ENCODE measurements at regions not wholly inside any gene's neighbourhood (a gene's known extent, or its start where the extent isn't known, plus 50 kb on each side); places are given as distances from the start of the nearest gene placed in this dataset.

DNA sequence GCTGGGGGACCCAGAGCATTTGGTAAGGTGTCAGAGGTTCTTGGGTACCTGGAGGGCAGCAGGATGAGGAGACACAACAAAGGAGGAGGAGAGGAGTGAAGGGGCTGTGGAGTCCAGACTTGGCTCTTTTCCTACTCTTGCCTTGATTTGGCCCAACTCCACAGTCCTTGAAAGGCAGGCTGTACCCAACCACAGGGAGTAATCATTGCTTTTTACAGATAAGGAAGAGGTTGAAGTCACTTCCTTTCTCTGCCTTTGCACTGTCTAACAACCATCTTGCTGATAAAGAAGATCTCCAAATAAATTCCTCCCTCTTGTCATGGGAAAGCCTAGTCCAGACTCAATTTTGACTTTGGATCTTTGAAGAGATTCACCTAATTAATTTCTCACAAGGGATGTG lies 226.8 kb upstream of the HMGA2 start:
- H3K4me3 Mint-ChIP-seq = no peak overlapping the region
- H3K36me3 Mint-ChIP-seq (ENCODE audit: low read depth) = no peaks in the 10 kb centered on the region
- TF ChIP-seq CTCF (conservative IDR thresholded peaks at IDR 0.05) = no peak
- H3K27me3 Mint-ChIP-seq (ENCODE audit: low read depth) = peaks cover 3% of the 10 kb centered on the region
- H3K27ac Mint-ChIP-seq (ENCODE audit: unreplicated experiment) = no peak overlapping the region
- H3K9me3 Mint-ChIP-seq = no peaks in the 10 kb centered on the region
- no peak for DNase-seq (ENCODE audit: low read depth, low spot score)
- peaks cover 19% of the 10 kb centered on the region for H3K4me1 Mint-ChIP-seq

- Mint-ChIP-seq H3K27me3 (ENCODE audit: low read depth) (peaks cover 3% of the 10 kb centered on the region), H3K4me3 (no peak overlapping the region), H3K4me1 (peaks cover 24% of the 10 kb centered on the region), H3K9me3 (no peaks in the 10 kb centered on the region), H3K27ac (ENCODE audit: unreplicated experiment) (no peak overlapping the region), H3K36me3 (ENCODE audit: low read depth) (no peaks in the 10 kb centered on the region)
- no peak for DNase-seq (ENCODE audit: low read depth, low spot score)
- TF ChIP-seq CTCF (conservative IDR thresholded peaks at IDR 0.05) = no peak
Measured at GRCh38 chr12:65598688-65599087, 225.6 kb upstream of the HMGA2 start.

DNA sequence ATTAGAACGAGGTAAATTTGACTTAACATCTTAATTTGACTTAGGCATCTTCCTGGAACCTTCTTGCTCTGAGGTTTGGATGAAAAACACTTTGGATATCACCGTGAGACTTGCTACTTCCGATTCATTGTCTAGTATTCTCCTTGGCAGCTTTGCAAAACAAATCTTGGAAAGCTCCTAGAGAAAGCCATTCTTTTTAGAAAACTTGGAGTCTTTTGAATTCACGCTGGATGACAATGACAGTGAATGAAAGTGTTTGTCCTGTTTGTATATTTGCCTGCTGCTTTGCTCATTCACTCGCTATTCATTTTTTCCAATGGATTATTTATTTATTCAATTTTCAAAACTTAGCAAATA lies 222.1 kb upstream of the HMGA2 start:
- Mint-ChIP-seq H3K4me3 (no peak overlapping the region), H3K36me3 (ENCODE audit: low read depth) (no peaks in the 10 kb centered on the region), H3K27ac (ENCODE audit: unreplicated experiment) (no peak overlapping the region), H3K4me1 (peaks cover 9% of the 10 kb centered on the region), H3K27me3 (ENCODE audit: low read depth) (no peaks in the 10 kb centered on the region), H3K9me3 (peaks cover 5% of the 10 kb centered on the region)
- TF ChIP-seq CTCF (conservative IDR thresholded peaks at IDR 0.05) = no peak
- no peak for DNase-seq (ENCODE audit: low read depth, low spot score)

DNA sequence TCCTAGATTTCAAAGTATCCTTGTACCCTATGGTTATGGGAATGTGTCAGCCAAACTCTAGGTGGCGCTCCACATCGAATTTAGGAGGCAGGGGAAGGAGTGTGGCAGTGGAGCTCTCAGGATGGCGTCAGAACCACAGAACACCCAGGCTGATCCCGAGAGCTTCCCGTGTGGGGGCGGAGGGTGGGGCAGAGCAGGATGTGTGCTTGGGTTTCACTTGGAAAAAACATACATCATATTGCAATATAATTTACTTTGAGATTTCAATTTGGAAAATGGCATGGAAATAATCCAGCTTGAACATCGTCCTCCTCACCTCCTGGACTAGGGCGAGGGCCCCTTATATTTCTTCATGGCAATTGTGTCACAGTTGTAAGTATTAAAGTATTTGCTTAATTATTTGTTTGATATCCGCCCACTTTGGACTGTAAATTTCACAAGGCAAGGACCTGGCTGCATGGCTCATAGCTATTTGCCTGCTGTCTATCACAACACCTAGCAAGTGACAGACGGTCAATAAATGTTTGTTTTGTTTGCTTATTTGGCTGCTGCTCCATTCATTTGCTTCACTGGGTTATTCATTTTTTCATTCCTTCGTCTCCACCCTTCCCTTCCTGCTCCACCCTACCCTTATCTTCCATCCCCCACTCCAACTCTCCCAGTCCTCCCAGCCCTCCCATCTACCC lies 221.5 kb upstream of the HMGA2 start:
- TF ChIP-seq CTCF (conservative IDR thresholded peaks at IDR 0.05) = peak; percentile 72
- DNase-seq (ENCODE audit: low read depth, low spot score) = peak; percentile 77

GRCh38 chr12:65603438-65604351 lies 220.6 kb upstream of the HMGA2 start:
- peaks cover 7% of the 10 kb centered on the region for H3K9me3 Mint-ChIP-seq
- no peak for DNase-seq (ENCODE audit: low read depth, low spot score)
- no peak for TF ChIP-seq CTCF (conservative IDR thresholded peaks at IDR 0.05)
- H3K27ac Mint-ChIP-seq (ENCODE audit: unreplicated experiment) = no peak overlapping the region
- peaks cover 9% of the 10 kb centered on the region for H3K4me1 Mint-ChIP-seq
- H3K27me3 Mint-ChIP-seq (ENCODE audit: low read depth) = no peaks in the 10 kb centered on the region
- H3K36me3 Mint-ChIP-seq (ENCODE audit: low read depth) = no peaks in the 10 kb centered on the region
- no peak overlapping the region for H3K4me3 Mint-ChIP-seq

More for the DNA sequence above, 221.5 kb upstream of the HMGA2 start:
- no peak overlapping the region for H3K27ac Mint-ChIP-seq (ENCODE audit: unreplicated experiment)
- H3K4me1 Mint-ChIP-seq = peaks cover 9% of the 10 kb centered on the region
- peaks cover 6% of the 10 kb centered on the region for H3K9me3 Mint-ChIP-seq
- no peak overlapping the region for H3K4me3 Mint-ChIP-seq
- no peaks in the 10 kb centered on the region for H3K27me3 Mint-ChIP-seq (ENCODE audit: low read depth)
- H3K36me3 Mint-ChIP-seq (ENCODE audit: low read depth) = no peaks in the 10 kb centered on the region

Measured in neural crest cell (in vitro differentiated cells).